ENCODE measurements at regions not wholly inside any gene's neighbourhood (a gene's known extent, or its start where the extent isn't known, plus 50 kb on each side); places are given as distances from the start of the nearest gene placed in this dataset.

DNA sequence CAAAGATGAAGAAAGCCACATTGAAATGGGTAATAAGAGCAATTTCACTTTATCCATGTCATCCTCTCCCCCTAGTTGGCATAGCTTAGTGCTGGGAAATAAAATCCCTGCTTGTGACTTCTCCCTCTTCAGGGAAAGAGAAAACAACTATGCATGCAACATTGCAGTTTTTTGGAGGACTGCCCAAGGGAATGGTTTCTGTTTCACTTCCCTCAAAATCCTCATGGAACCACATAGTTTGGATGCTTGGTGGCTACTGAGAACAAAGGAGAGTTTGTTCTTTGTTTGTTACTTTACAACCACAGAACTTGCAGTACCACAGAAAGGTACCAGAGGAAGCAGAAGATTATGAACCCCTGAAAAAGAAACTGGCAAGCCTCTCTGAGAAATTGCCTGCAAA is 384.6 kb upstream of the RORA start:
- H4K20me1 ChIP-seq (ENCODE audit: insufficient read depth, low read length): no peaks in the 10 kb centered on the region
- H3K4me2 ChIP-seq (ENCODE audit: low read length): no peak overlapping the region
- H3K9me3 ChIP-seq (ENCODE audit: insufficient read depth, low read length): no peaks in the 10 kb centered on the region
- H2AFZ ChIP-seq (ENCODE audit: low read depth, low read length): no peak overlapping the region
- H3K79me2 ChIP-seq (ENCODE audit: low read length): no peaks in the 10 kb centered on the region
- H3K36me3 ChIP-seq (replicated peaks; ENCODE audit: low read depth, low read length): no peaks in the 10 kb centered on the region
- H3K27ac ChIP-seq (ENCODE audit: low read length): no peak overlapping the region
- H3K27me3 ChIP-seq (ENCODE audit: low read depth, low read length): peaks cover 21% of the 10 kb centered on the region
- H3K9ac ChIP-seq (ENCODE audit: low read length): no peak overlapping the region
- no peak for TF ChIP-seq EZH2phosphoT487 (IDR thresholded peaks at IDR 0.05; ENCODE audit: low read depth)
- TF ChIP-seq, protein P1, sequence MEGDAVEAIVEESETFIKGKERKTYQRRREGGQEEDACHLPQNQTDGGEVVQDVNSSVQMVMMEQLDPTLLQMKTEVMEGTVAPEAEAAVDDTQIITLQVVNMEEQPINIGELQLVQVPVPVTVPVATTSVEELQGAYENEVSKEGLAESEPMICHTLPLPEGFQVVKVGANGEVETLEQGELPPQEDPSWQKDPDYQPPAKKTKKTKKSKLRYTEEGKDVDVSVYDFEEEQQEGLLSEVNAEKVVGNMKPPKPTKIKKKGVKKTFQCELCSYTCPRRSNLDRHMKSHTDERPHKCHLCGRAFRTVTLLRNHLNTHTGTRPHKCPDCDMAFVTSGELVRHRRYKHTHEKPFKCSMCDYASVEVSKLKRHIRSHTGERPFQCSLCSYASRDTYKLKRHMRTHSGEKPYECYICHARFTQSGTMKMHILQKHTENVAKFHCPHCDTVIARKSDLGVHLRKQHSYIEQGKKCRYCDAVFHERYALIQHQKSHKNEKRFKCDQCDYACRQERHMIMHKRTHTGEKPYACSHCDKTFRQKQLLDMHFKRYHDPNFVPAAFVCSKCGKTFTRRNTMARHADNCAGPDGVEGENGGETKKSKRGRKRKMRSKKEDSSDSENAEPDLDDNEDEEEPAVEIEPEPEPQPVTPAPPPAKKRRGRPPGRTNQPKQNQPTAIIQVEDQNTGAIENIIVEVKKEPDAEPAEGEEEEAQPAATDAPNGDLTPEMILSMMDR (IDR thresholded peaks at IDR 0.05; ENCODE audit: low read depth, low read length): no peak
- no peaks in the 10 kb centered on the region for H3K4me1 ChIP-seq (ENCODE audit: low read length)
- no peak overlapping the region for H3K4me3 ChIP-seq (ENCODE audit: low read length)

DNA sequence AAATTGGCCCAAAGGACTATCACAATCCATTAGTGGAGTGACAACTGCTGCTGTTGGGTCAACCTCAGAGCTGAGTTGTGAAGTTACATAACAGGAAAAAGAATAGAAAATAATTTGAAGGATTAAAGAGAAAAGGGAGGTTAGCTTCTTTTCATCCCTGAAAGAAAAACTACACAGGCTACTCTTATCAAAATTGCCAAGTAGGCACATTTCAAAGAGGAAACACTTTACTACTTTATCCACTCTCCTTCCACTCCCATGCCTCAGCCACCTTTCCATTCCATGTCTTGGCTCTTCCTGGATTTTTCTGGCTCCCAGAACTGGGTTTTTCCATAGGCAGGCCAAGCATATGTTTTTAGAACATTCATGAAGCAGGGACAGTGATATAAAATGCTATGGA is 384.0 kb upstream of the RORA start:
- H2AFZ ChIP-seq (ENCODE audit: low read depth, low read length): no peak overlapping the region
- no peaks in the 10 kb centered on the region for H3K79me2 ChIP-seq (ENCODE audit: low read length)
- H4K20me1 ChIP-seq (ENCODE audit: insufficient read depth, low read length): no peaks in the 10 kb centered on the region
- no peak overlapping the region for H3K27ac ChIP-seq (ENCODE audit: low read length)
- no peaks in the 10 kb centered on the region for H3K9me3 ChIP-seq (ENCODE audit: insufficient read depth, low read length)
- H3K36me3 ChIP-seq (replicated peaks; ENCODE audit: low read depth, low read length): no peaks in the 10 kb centered on the region
- H3K4me1 ChIP-seq (ENCODE audit: low read length): no peaks in the 10 kb centered on the region
- TF ChIP-seq, protein P1 (IDR thresholded peaks at IDR 0.05; ENCODE audit: low read depth, low read length): no peak
- no peak for TF ChIP-seq EZH2phosphoT487 (IDR thresholded peaks at IDR 0.05; ENCODE audit: low read depth)
- peaks cover 21% of the 10 kb centered on the region for H3K27me3 ChIP-seq (ENCODE audit: low read depth, low read length)
- H3K4me2 ChIP-seq (ENCODE audit: low read length): no peak overlapping the region
- no peak overlapping the region for H3K4me3 ChIP-seq (ENCODE audit: low read length)
- no peak overlapping the region for H3K9ac ChIP-seq (ENCODE audit: low read length)

DNA sequence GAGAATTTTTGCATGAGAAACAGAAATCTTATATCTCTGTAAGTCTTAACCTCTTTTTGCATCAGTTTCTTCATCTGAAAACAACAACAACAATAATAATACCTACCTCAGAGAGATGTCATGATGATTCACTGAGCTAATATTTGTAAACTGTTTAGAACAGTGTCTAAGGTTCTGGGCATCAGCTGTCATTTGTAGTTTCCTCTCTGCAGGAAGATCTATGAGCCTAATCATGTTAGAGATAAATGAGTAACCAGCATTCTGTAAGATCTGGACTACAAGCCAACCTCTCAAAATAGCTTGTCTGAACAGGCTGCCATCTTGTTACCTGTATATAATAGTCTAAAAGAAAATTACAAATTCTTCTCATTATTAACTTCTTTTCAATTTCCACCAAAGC is 383.0 kb upstream of the RORA start:
- no peaks in the 10 kb centered on the region for H4K20me1 ChIP-seq (ENCODE audit: insufficient read depth, low read length)
- no peak overlapping the region for H3K9ac ChIP-seq (ENCODE audit: low read length)
- H3K4me1 ChIP-seq (ENCODE audit: low read length): no peaks in the 10 kb centered on the region
- no peak overlapping the region for H3K4me2 ChIP-seq (ENCODE audit: low read length)
- no peaks in the 10 kb centered on the region for H3K9me3 ChIP-seq (ENCODE audit: insufficient read depth, low read length)
- no peaks in the 10 kb centered on the region for H3K79me2 ChIP-seq (ENCODE audit: low read length)
- H3K27ac ChIP-seq (ENCODE audit: low read length): no peak overlapping the region
- no peak overlapping the region for H3K4me3 ChIP-seq (ENCODE audit: low read length)
- H2AFZ ChIP-seq (ENCODE audit: low read depth, low read length): no peak overlapping the region
- H3K36me3 ChIP-seq (replicated peaks; ENCODE audit: low read depth, low read length): no peaks in the 10 kb centered on the region
- peaks cover 13% of the 10 kb centered on the region for H3K27me3 ChIP-seq (ENCODE audit: low read depth, low read length)
- TF ChIP-seq, protein P1 (IDR thresholded peaks at IDR 0.05; ENCODE audit: low read depth, low read length): no peak
- TF ChIP-seq EZH2phosphoT487 (IDR thresholded peaks at IDR 0.05; ENCODE audit: low read depth): no peak

DNA sequence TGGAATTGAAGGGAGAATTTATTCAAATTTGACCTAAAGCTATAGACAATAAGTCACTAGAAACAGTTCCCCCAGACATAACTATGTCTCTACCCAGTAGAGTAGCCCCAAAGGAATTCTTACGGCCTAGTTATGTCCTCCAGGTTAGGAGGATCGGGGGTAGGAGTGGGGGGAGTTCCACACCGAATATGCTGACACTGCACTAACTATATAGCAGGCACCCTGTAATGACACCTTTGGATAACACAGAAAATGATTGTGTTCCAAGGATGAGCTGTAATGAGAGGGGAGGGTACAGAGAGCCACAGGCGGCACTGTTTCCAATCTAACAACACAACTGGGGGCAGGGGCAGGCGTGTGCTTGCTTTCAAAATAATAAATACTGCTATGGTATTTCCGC is 376.2 kb upstream of the RORA start:
- Histone ChIP-seq H3K27me3 (ENCODE audit: low read depth, low read length) (peaks cover 9% of the 10 kb centered on the region; the same call in 1 of the 2 replicates), H3K4me2 (ENCODE audit: low read length) (no peak overlapping the region), H3K36me3 (replicated peaks; ENCODE audit: low read depth, low read length) (no peaks in the 10 kb centered on the region), H4K20me1 (ENCODE audit: insufficient read depth, low read length) (no peaks in the 10 kb centered on the region), H3K9ac (ENCODE audit: low read length) (no peak overlapping the region), H3K27ac (ENCODE audit: low read length) (no peak overlapping the region), H3K79me2 (ENCODE audit: low read length) (no peaks in the 10 kb centered on the region), H3K4me1 (ENCODE audit: low read length) (no peaks in the 10 kb centered on the region), H3K4me3 (ENCODE audit: low read length) (no peak overlapping the region), H2AFZ (ENCODE audit: low read depth, low read length) (no peak overlapping the region), H3K9me3 (ENCODE audit: insufficient read depth, low read length) (no peaks in the 10 kb centered on the region)
- no peak for TF ChIP-seq EZH2phosphoT487 (IDR thresholded peaks at IDR 0.05; ENCODE audit: low read depth)
- TF ChIP-seq, protein P1 (IDR thresholded peaks at IDR 0.05; ENCODE audit: low read depth, low read length): no peak

Data from OCI-LY3 (cell line).